HCT116 (cell line): ENCODE measurements at regions not wholly inside any gene's neighbourhood (a gene's known extent, or its start where the extent isn't known, plus 50 kb on each side); places are given as distances from the start of the nearest gene placed in this dataset.

ENCODE experiments used
- ATAC-seq: fragments of 200-7000 bp; cut with Tn5 transposase; 2 replicates; pipeline ENCODE4 v1.9.1; 2020; ENCODE audit warnings: mild to moderate bottlenecking, moderate library complexity
- BruUV-seq: library from RNA; stranded (reverse); fragments of 400-500 nt; replicated peaks from 2 replicates; lab custom pipeline; 2021; lab: Mats Ljungman, UMichigan
- CTCF ChIA-PET: fragments of 300-600 bp; sonication (Branson Sonifier 250); formaldehyde crosslinking; loops from one replicate; lab custom pipeline; 2021; ENCODE audit warnings: antibody characterized with exemption; lab: Charles Lee
- POLR2A ChIA-PET: fragments of 300-600, 350-600 bp; sonication (Branson Sonifier 250); formaldehyde crosslinking; loops from one replicate; lab custom pipeline; 2021; ENCODE audit warnings: antibody characterized with exemption; lab: Charles Lee
- RAD21 ChIA-PET, 2 experiments: fragments of 300-600 bp; sonication (Branson Sonifier 250); formaldehyde crosslinking; loops; one replicate each; lab custom pipeline; 2023; ENCODE audit warnings: low total read pairs in 2 of 2; ENCODE audit not compliant: uncharacterized antibody in 2 of 2, unreplicated experiment in 2 of 2, low non-redundant PET in 1 of 2; lab: Charles Lee
- DNase-seq: peaks from one replicate; pipeline ENCODE4 v3.0.0-alpha.2; 2010; ENCODE audit warnings: low read depth, low spot score
- H2AFZ ChIP-seq: fragments of 200-600 bp; shearing (Covaris generic), sonication (generic); 2 replicates; pipeline ENCODE4 v1.6.1; 2017; ENCODE audit warnings: low read depth, mixed run types, mixed read lengths, antibody characterized with exemption, low read length; ENCODE audit not compliant: poor library complexity, severe bottlenecking
- H3K27ac ChIP-seq: 2 replicates; pipeline ENCODE4 v1.5.1; 2012; ENCODE audit warnings: low read depth, low read length
- H3K27me3 ChIP-seq: fragments of 200-600 bp; sonication (generic); 2 replicates; pipeline ENCODE4 v1.6.1; 2016; ENCODE audit warnings: mixed run types, low read length, mixed read lengths; ENCODE audit not compliant: insufficient read depth
- H3K36me3 ChIP-seq, 2 experiments: fragments of 200-500 bp in 1 of 2; fragments of 200-600 bp in 1 of 2; sonication (Bioruptor generic) in 1 of 2; sonication (generic) in 1 of 2; 2 replicates each; pipeline versions ENCODE4 v1.5.1 to v1.6.1; 2014 to 2016; ENCODE audit warnings: low read length in 2 of 2, inconsistent platforms in 1 of 2, mixed read lengths in 1 of 2, mixed run types in 1 of 2; ENCODE audit not compliant: insufficient read depth in 2 of 2, control insufficient read depth in 1 of 2
- H3K4me1 ChIP-seq, 2 experiments: fragments of 200-600 bp in 1 of 2; sonication (generic) in 1 of 2; 2 replicates each; pipeline versions ENCODE4 v1.5.1 to v1.6.1; 2012 to 2017; ENCODE audit warnings: low read length in 2 of 2, inconsistent platforms in 1 of 2, mild to moderate bottlenecking in 1 of 2, mixed read lengths in 1 of 2, mixed run types in 1 of 2, moderate library complexity in 1 of 2; ENCODE audit not compliant: insufficient read depth in 2 of 2, control insufficient read depth in 1 of 2
- H3K4me2 ChIP-seq: fragments of 200-600 bp; sonication (generic); 2 replicates; pipeline ENCODE4 v1.6.1; 2017; ENCODE audit warnings: mixed run types, low read length, mixed read lengths
- H3K4me3 ChIP-seq, 2 experiments: fragments of 200-600 bp in 1 of 2; sonication (generic) in 1 of 2; replicated peaks in 1 of 2; 2 replicates each; pipeline ENCODE4 v1.5.1; 2011 to 2016; ENCODE audit warnings: low read length in 2 of 2, control low read depth in 1 of 2, low read depth in 1 of 2, mild to moderate bottlenecking in 1 of 2, mixed read lengths in 1 of 2, mixed run types in 1 of 2
- H3K79me2 ChIP-seq: fragments of 200-600 bp; sonication (generic); 2 replicates; pipeline ENCODE4 v1.6.1; 2017; ENCODE audit warnings: mild to moderate bottlenecking, mixed run types, low read length, moderate library complexity, mixed read lengths; ENCODE audit not compliant: insufficient read depth
- H3K9ac ChIP-seq: fragments of 200-600 bp; sonication (generic); 2 replicates; pipeline ENCODE4 v1.6.1; 2016; ENCODE audit warnings: low read length, mixed read lengths
- H3K9me2 ChIP-seq: fragments of 200-600 bp; sonication (generic), shearing (Covaris generic); 2 replicates; pipeline ENCODE4 v1.6.1; 2017; ENCODE audit warnings: mixed run types, mild to moderate bottlenecking, moderate library complexity; ENCODE audit not compliant: insufficient read depth
- H3K9me3 ChIP-seq, 2 experiments: fragments of 200-500 bp in 1 of 2; fragments of 200-600 bp in 1 of 2; sonication (Bioruptor generic) in 1 of 2; sonication (generic) in 1 of 2; 2 replicates each; pipeline ENCODE4 v1.6.1; 2014 to 2017; ENCODE audit warnings: low read length in 2 of 2, mixed read lengths in 2 of 2, inconsistent platforms in 1 of 2, low read depth in 1 of 2, mild to moderate bottlenecking in 1 of 2, mixed run types in 1 of 2, moderate library complexity in 1 of 2; ENCODE audit not compliant: control insufficient read depth in 1 of 2, insufficient read depth in 1 of 2
- H4K20me1 ChIP-seq: fragments of 200-600 bp; sonication (generic), shearing (Covaris generic); 2 replicates; pipeline ENCODE4 v1.6.1; 2017; ENCODE audit warnings: mixed run types, mild to moderate bottlenecking, moderate library complexity; ENCODE audit not compliant: insufficient read depth
- ATF3 ChIP-seq: IDR thresholded peaks from 2 replicates; pipeline ENCODE4 v1.6.1; 2012
- CBX3 ChIP-seq: IDR thresholded peaks from 2 replicates; pipeline ENCODE4 v1.6.1; 2012; ENCODE audit warnings: low read depth
- CEBPB ChIP-seq: IDR thresholded peaks from 2 replicates; pipeline ENCODE4 v1.6.1; 2012; ENCODE audit warnings: low read depth
- EGR1 ChIP-seq: IDR thresholded peaks from 2 replicates; pipeline ENCODE4 v1.6.1; 2012; ENCODE audit warnings: low read depth
- ELF1 ChIP-seq: IDR thresholded peaks from 2 replicates; pipeline ENCODE4 v1.6.1; 2012; ENCODE audit warnings: low read depth, borderline replicate concordance
- EZH2 ChIP-seq: fragments of 200-600 bp; sonication (generic); IDR thresholded peaks from 2 replicates; pipeline ENCODE4 v1.6.1; 2017; ENCODE audit warnings: antibody characterized with exemption, mixed run types
- EZH2phosphoT487 ChIP-seq: fragments of 200-600 bp; IDR thresholded peaks from 2 replicates; pipeline ENCODE4 v1.6.1; 2018; ENCODE audit warnings: antibody characterized with exemption, borderline replicate concordance
- POLR2A ChIP-seq: IDR thresholded peaks from 2 replicates; pipeline ENCODE4 v1.7.0; 2011; ENCODE audit warnings: borderline replicate concordance; ENCODE audit not compliant: insufficient read depth, insufficient read length; ENCODE audit errors: extremely low read depth
- POLR2AphosphoS5 ChIP-seq: IDR thresholded peaks from 2 replicates; pipeline ENCODE4 v1.6.1; 2011; ENCODE audit warnings: mild to moderate bottlenecking, low read depth, low read length, moderate library complexity
- RAD21 ChIP-seq: IDR thresholded peaks from 2 replicates; pipeline ENCODE4 v1.6.1; 2012; ENCODE audit warnings: low read depth, mild to moderate bottlenecking
- SIN3A ChIP-seq: IDR thresholded peaks from 2 replicates; pipeline ENCODE4 v1.6.1; 2012; ENCODE audit warnings: low read depth
- SRF ChIP-seq: IDR thresholded peaks from 2 replicates; pipeline ENCODE4 v1.6.1; 2012; ENCODE audit warnings: low read depth
- TCF7L2 ChIP-seq: IDR thresholded peaks from 2 replicates; pipeline ENCODE4 v1.7.0; 2011; ENCODE audit warnings: borderline replicate concordance, inconsistent platforms; ENCODE audit not compliant: insufficient read depth, insufficient read length; ENCODE audit errors: extremely low read depth
- ZBTB33 ChIP-seq: IDR thresholded peaks from 2 replicates; pipeline ENCODE4 v1.6.1; 2011; ENCODE audit warnings: mild to moderate bottlenecking, low read length, moderate library complexity; ENCODE audit not compliant: insufficient replicate concordance; ENCODE audit errors: extremely low read depth
- ZFX ChIP-seq: fragments of 450-650 bp; IDR thresholded peaks from 2 replicates; pipeline ENCODE4 v1.6.1; 2017
- ZNF274 ChIP-seq: fragments of 200-500 bp; sonication (Bioruptor generic); IDR thresholded peaks from 2 replicates; pipeline ENCODE4 v1.6.1; 2014; ENCODE audit warnings: mild to moderate bottlenecking, low read depth, low read length, inconsistent platforms
- intact Hi-C: fragments of 100-400 bp; cut with micrococcal nuclease; formaldehyde crosslinking; loops from 2 replicates; pipeline ENCODE4 v1.10.0; 2022
- TF ChIP-seq, protein P1 (sequence below): IDR thresholded peaks from 2 replicates; pipeline ENCODE4 v1.6.1; 2012

GRCh38 chr2:12821656-12822055 is 104.9 kb downstream of the TRIB2 start:
- H4K20me1 ChIP-seq, result no peaks in the 10 kb centered on the region
- POLR2A ChIA-PET, result no interaction called here
- DNase-seq (no peak), ATAC-seq (no peak)
- CTCF ChIA-PET, result no interaction called here
- no peak overlapping the region for H2AFZ ChIP-seq
- TF ChIP-seq EGR1 (no peak), RAD21 (no peak), SIN3A (no peak), EZH2phosphoT487 (no peak), ATF3 (no peak), TCF7L2 (no peak), CBX3 (no peak), POLR2AphosphoS5 (no peak), ZBTB33 (no peak), ELF1 (no peak), POLR2A (no peak), ZFX (no peak), ZNF274 (no peak), CEBPB (no peak), EZH2 (no peak), SRF (no peak)
- TF ChIP-seq, protein P1, sequence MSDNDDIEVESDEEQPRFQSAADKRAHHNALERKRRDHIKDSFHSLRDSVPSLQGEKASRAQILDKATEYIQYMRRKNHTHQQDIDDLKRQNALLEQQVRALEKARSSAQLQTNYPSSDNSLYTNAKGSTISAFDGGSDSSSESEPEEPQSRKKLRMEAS, result no peak
- no peaks in the 10 kb centered on the region for H3K79me2 ChIP-seq
- no peak overlapping the region for H3K4me3 ChIP-seq
- no peaks in the 10 kb centered on the region for H3K36me3 ChIP-seq
- no peaks in the 10 kb centered on the region for H3K27me3 ChIP-seq
- no peaks in the 10 kb centered on the region for H3K9me3 ChIP-seq
- RAD21 ChIA-PET, result no interaction called here
- no TSS peak for BruUV-seq
- intact Hi-C loops, result no loop called here
- no peak overlapping the region for H3K9ac ChIP-seq
- H3K4me2 ChIP-seq, result no peak overlapping the region
- peaks cover 13 to 42% of the 10 kb centered on the region in 2 experiments for H3K4me1 ChIP-seq
- no peak overlapping the region for H3K27ac ChIP-seq
- no peaks in the 10 kb centered on the region for H3K9me2 ChIP-seq
